IMR-90 (cell line): ENCODE measurements at regions not wholly inside any gene's neighbourhood (a gene's known extent, or its start where the extent isn't known, plus 50 kb on each side); places are given as distances from the start of the nearest gene placed in this dataset.

Experiments used
- ATAC-seq: fragments of 200-7000 bp; cut with Tn5 transposase; 2 replicates; pipeline ENCODE4 v1.9.1; 2020; ENCODE audit warnings: low read depth, mild to moderate bottlenecking, moderate library complexity
- BruUV-seq: library from RNA; stranded (reverse); fragments of 400-500 nt; replicated peaks from 2 replicates; lab custom pipeline; 2021; lab: Mats Ljungman, UMichigan
- CTCF ChIA-PET: fragments of 300-600 bp; formaldehyde crosslinking; extraction: SDS; loops from one replicate; lab custom pipeline; 2021; ENCODE audit warnings: antibody characterized with exemption; lab: Yijun Ruan, JAX
- POLR2A ChIA-PET: fragments of 300-600 bp; sonication (Branson Sonifier 250); formaldehyde crosslinking; loops from one replicate; lab custom pipeline; 2022; ENCODE audit warnings: antibody characterized with exemption; ENCODE audit not compliant: unreplicated experiment; lab: Charles Lee
- DNase-seq: peaks from one replicate; pipeline ENCODE4 v3.0.0; 2013
- H2AFZ ChIP-seq: replicated peaks from 2 replicates; pipeline ENCODE3; 2013; ENCODE audit warnings: low read length, mild to moderate bottlenecking; ENCODE audit not compliant: poor library complexity
- H2AK5ac ChIP-seq: 2 replicates; pipeline ENCODE4 v1.6.1; 2013; ENCODE audit warnings: low read depth, low read length, inconsistent platforms
- H2AK9ac ChIP-seq: replicated peaks from 2 replicates; pipeline ENCODE3; 2013; ENCODE audit warnings: mild to moderate bottlenecking, low read depth, low read length, moderate library complexity; ENCODE audit not compliant: poor library complexity
- H2BK120ac ChIP-seq: 2 replicates; pipeline ENCODE4 v1.6.1; 2013; ENCODE audit warnings: low read depth, low read length, inconsistent platforms
- H2BK15ac ChIP-seq: 3 replicates; pipeline ENCODE4 v1.6.1; 2013; ENCODE audit warnings: low read depth, low read length, inconsistent platforms
- H2BK20ac ChIP-seq: 2 replicates; pipeline ENCODE4 v1.6.1; 2013; ENCODE audit warnings: low read depth, mild to moderate bottlenecking, inconsistent platforms, low read length, moderate library complexity
- H2BK5ac ChIP-seq: 2 replicates; pipeline ENCODE4 v1.6.1; 2013; ENCODE audit warnings: mild to moderate bottlenecking, low read depth, low read length, inconsistent platforms; ENCODE audit not compliant: poor library complexity, severe bottlenecking
- H3K14ac ChIP-seq: replicated peaks from 2 replicates; pipeline ENCODE4 v1.6.1; 2013; ENCODE audit warnings: low read depth, low read length, inconsistent platforms
- H3K18ac ChIP-seq: 2 replicates; pipeline ENCODE4 v1.6.1; 2013; ENCODE audit warnings: low read depth, low read length, control low read depth
- H3K23ac ChIP-seq: 2 replicates; pipeline ENCODE4 v1.6.1; 2013; ENCODE audit warnings: low read depth, low read length, inconsistent platforms
- H3K27ac ChIP-seq: 2 replicates; pipeline ENCODE4 v1.5.1; 2013; ENCODE audit warnings: mild to moderate bottlenecking, control low read depth, low read length; ENCODE audit not compliant: insufficient read depth
- H3K27me3 ChIP-seq: 2 replicates; pipeline ENCODE4 v1.6.1; 2013; ENCODE audit warnings: low read length; ENCODE audit not compliant: control insufficient read depth, insufficient read depth
- H3K36me3 ChIP-seq: 2 replicates; pipeline ENCODE4 v1.6.1; 2013; ENCODE audit warnings: low read length, mixed read lengths; ENCODE audit not compliant: control insufficient read depth, insufficient read depth
- H3K4ac ChIP-seq: 2 replicates; pipeline ENCODE4 v1.6.1; 2013; ENCODE audit warnings: low read depth, low read length, inconsistent platforms
- H3K4me1 ChIP-seq: 2 replicates; pipeline ENCODE4 v1.6.1; 2013; ENCODE audit warnings: low read length, mixed read lengths; ENCODE audit not compliant: control insufficient read depth, insufficient read depth
- H3K4me2 ChIP-seq: 2 replicates; pipeline ENCODE4 v1.6.1; 2013; ENCODE audit warnings: low read depth, mild to moderate bottlenecking, control low read depth, low read length, moderate library complexity
- H3K4me3 ChIP-seq: 2 replicates; pipeline ENCODE4 v1.5.1; 2013; ENCODE audit warnings: low read depth, mild to moderate bottlenecking, control low read depth, low read length, moderate library complexity; ENCODE audit not compliant: insufficient read depth
- H3K56ac ChIP-seq: 2 replicates; pipeline ENCODE4 v1.6.1; 2013; ENCODE audit warnings: low read length, inconsistent platforms; ENCODE audit not compliant: insufficient read depth; ENCODE audit errors: extremely low read depth
- H3K79me1 ChIP-seq, 2 experiments: 2 replicates each; pipeline ENCODE4 v1.6.1; 2013; ENCODE audit warnings: low read length in 2 of 2, inconsistent platforms in 1 of 2, low read depth in 1 of 2
- H3K9ac ChIP-seq: 2 replicates; pipeline ENCODE4 v1.6.1; 2013; ENCODE audit warnings: low read depth, low read length, control low read depth
- H3K9me1 ChIP-seq: 2 replicates; pipeline ENCODE4 v1.6.1; 2013; ENCODE audit warnings: low read length, inconsistent platforms; ENCODE audit not compliant: insufficient read depth
- H3K9me3 ChIP-seq: 2 replicates; pipeline ENCODE4 v1.6.1; 2013; ENCODE audit warnings: low read length; ENCODE audit not compliant: control insufficient read depth, insufficient read depth
- H4K20me1 ChIP-seq: 2 replicates; pipeline ENCODE4 v1.6.1; 2013; ENCODE audit warnings: low read length, inconsistent platforms; ENCODE audit not compliant: insufficient read depth
- H4K5ac ChIP-seq: 2 replicates; pipeline ENCODE4 v1.6.1; 2013; ENCODE audit warnings: mild to moderate bottlenecking, low read depth, low read length, control low read depth
- H4K8ac ChIP-seq, 2 experiments: 2 replicates each; pipeline ENCODE4 v1.6.1; 2013; ENCODE audit warnings: low read depth in 2 of 2, low read length in 2 of 2, control low read depth in 1 of 2, inconsistent platforms in 1 of 2
- H4K91ac ChIP-seq: 2 replicates; pipeline ENCODE4 v1.6.1; 2013; ENCODE audit warnings: low read depth, low read length, inconsistent platforms; ENCODE audit not compliant: insufficient read depth
- MAFK ChIP-seq: IDR thresholded peaks from 2 replicates; pipeline ENCODE4 v1.6.1; 2012; ENCODE audit warnings: low read depth, low read length, improper control_type of control experiment
- MAZ ChIP-seq: IDR thresholded peaks from 2 replicates; pipeline ENCODE4 v1.6.1; 2012; ENCODE audit warnings: low read depth, mild to moderate bottlenecking, low read length, improper control_type of control experiment, moderate library complexity, borderline replicate concordance
- MXI1 ChIP-seq: IDR thresholded peaks from 2 replicates; pipeline ENCODE4 v1.6.1; 2012; ENCODE audit warnings: low read depth, mild to moderate bottlenecking, low read length, moderate library complexity, borderline replicate concordance
- RCOR1 ChIP-seq: IDR thresholded peaks from 2 replicates; pipeline ENCODE4 v1.6.1; 2012; ENCODE audit warnings: mild to moderate bottlenecking, low read length, improper control_type of control experiment; ENCODE audit not compliant: insufficient replicate concordance
- WGBS, 2 experiments: methylation state at CpG; one replicate each; pipeline versions ENCODE4 v1.1.5 to v1.1.7; 2013; ENCODE audit warnings: missing lambda C conversion rate in 2 of 2; ENCODE audit not compliant: insufficient read length in 1 of 2; ENCODE audit errors: extremely low coverage in 2 of 2; 5-methylcytosine and 5-hydroxymethylcytosine counted together
- dilution Hi-C: fragments of 300-500 bp; cut with HindIII; formaldehyde crosslinking; loops from one replicate; pipeline ENCODE4 v1.14.3; 2018; ENCODE audit warnings: low sequenced_read_pairs; ENCODE audit not compliant: unreplicated experiment
- in situ Hi-C: fragments of 300-500 bp; cut with MboI; formaldehyde crosslinking; loops from 3 replicates; pipeline ENCODE4 v1.14.3; 2019; ENCODE audit warnings: low sequenced_read_pairs, inconsistent platforms, mixed read lengths
- intact Hi-C: fragments of 100-400 bp; cut with micrococcal nuclease; formaldehyde crosslinking; loops from 2 replicates; pipeline ENCODE4 v1.10.0; 2022

DNA sequence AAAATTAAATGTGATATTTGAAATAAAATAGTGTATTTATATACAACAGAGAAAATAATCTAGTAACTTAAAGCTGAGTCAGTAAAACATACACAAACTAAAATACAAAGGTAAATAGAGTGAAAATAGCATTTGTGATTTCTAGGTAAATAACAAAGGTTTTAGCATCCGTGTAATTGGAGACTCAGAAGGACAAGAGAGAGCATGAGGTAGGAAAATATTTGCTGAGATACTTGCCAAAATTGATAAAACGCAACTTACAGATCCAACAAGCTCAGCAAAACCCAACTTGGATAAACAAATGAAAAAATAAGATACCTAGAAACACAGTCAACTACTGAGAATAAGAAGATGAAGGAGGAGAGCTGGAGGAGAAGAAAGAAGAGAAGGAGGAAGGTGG is 634.7 kb upstream of the CCDC179 start:
- in situ Hi-C loops (no loop called here), intact Hi-C loops (no loop called here), dilution Hi-C loops (no loop called here)
- BruUV-seq, result no TSS peak
- DNase-seq (no peak), ATAC-seq (no peak)
- Histone ChIP-seq H2AK5ac (no peak overlapping the region), H2BK5ac (no peak overlapping the region), H3K79me1 (no peaks in the 10 kb centered on the region), H2AK9ac (no peak overlapping the region), H3K9me1 (no peaks in the 10 kb centered on the region), H3K27ac (no peak overlapping the region), H4K91ac (no peak overlapping the region), H2BK20ac (no peak overlapping the region), H3K23ac (no peak overlapping the region), H2BK120ac (no peak overlapping the region), H3K56ac (no peak overlapping the region), H2BK15ac (no peak overlapping the region), H3K4me1 (no peaks in the 10 kb centered on the region), H3K4me3 (no peak overlapping the region), H4K5ac (no peak overlapping the region), H3K27me3 (no peaks in the 10 kb centered on the region), H3K18ac (no peak overlapping the region), H3K9me3 (no peaks in the 10 kb centered on the region), H4K8ac (no peak overlapping the region), H4K20me1 (no peaks in the 10 kb centered on the region), H3K36me3 (no peaks in the 10 kb centered on the region), H3K4ac (no peak overlapping the region), H2AFZ (no peak overlapping the region), H3K14ac (no peak overlapping the region), H3K4me2 (no peak overlapping the region), H3K9ac (no peak overlapping the region)
- CTCF ChIA-PET, result no interaction called here
- POLR2A ChIA-PET, result no interaction called here
- 0 out of 2 replicates have a peak, but pooled peaks have one; percentile 1 for TF ChIP-seq MAFK
- no peak for TF ChIP-seq RCOR1
- no peak for TF ChIP-seq MXI1
- no peak for TF ChIP-seq MAZ
- WGBS, 2 experiments, result no CpG with 5 or more reads among the region's 2 CpGs
